Fibroblast of the aortic adventitia (primary cell): ENCODE measurements at regions not wholly inside any gene's neighbourhood (a gene's known extent, or its start where the extent isn't known, plus 50 kb on each side); places are given as distances from the start of the nearest gene placed in this dataset.

Experiments used
- DNase-seq: peaks from one replicate; pipeline ENCODE4 v3.0.0-alpha.2; 2010; ENCODE audit warnings: low read depth
- H3K4me3 ChIP-seq: 2 replicates; pipeline ENCODE4 v1.5.1; 2011; ENCODE audit warnings: low read depth, mild to moderate bottlenecking, control low read depth, low read length, moderate library complexity
- TF ChIP-seq, protein P1 (sequence below): IDR thresholded peaks from 2 replicates; pipeline ENCODE4 v1.5.1; 2011; ENCODE audit warnings: mild to moderate bottlenecking, low read length, control low read depth, inconsistent platforms; ENCODE audit not compliant: insufficient read depth

DNA sequence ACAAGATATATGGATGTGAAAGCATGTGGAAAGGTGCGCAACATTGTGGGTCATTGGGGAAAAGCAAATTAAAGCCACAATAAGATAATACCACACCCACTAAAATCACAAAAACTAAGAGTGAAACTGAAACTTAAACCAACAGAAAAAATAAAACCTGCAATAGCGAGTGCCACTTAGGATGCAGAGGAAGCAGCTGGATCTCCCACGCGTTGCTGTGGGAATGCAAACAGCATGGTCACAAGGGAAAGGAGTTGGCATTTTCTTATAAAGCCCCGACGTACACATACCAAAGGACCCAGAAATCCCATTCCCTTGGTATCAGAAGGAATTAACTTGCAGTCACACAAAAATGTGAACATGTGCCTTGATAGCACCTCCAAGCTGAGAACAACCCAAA lies 712.0 kb downstream of the TBC1D22A start:
- TF ChIP-seq, protein P1, sequence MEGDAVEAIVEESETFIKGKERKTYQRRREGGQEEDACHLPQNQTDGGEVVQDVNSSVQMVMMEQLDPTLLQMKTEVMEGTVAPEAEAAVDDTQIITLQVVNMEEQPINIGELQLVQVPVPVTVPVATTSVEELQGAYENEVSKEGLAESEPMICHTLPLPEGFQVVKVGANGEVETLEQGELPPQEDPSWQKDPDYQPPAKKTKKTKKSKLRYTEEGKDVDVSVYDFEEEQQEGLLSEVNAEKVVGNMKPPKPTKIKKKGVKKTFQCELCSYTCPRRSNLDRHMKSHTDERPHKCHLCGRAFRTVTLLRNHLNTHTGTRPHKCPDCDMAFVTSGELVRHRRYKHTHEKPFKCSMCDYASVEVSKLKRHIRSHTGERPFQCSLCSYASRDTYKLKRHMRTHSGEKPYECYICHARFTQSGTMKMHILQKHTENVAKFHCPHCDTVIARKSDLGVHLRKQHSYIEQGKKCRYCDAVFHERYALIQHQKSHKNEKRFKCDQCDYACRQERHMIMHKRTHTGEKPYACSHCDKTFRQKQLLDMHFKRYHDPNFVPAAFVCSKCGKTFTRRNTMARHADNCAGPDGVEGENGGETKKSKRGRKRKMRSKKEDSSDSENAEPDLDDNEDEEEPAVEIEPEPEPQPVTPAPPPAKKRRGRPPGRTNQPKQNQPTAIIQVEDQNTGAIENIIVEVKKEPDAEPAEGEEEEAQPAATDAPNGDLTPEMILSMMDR, result no peak
- DNase-seq, result no peak
- no peak overlapping the region for H3K4me3 ChIP-seq

DNA sequence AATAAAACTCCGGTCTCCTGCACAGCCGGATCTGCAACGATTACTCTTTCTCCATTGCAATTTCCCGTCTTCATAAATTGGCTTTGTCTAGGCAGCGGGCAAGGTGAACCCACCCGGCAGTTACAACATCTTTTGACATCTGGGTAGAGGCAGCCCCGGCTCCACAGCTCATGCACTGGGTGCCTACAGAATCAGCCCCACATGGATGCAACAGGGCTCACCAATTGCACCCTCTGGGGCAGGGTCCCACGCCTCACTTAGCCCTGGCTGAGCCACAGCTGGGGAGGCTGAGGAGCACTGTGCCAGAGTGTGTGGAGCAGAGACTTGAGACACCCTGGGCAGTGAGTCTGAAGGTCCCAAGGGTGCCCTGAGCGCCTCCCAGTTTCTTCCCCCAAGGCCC lies 710.2 kb downstream of the TBC1D22A start:
- TF ChIP-seq, protein P1, result no peak
- H3K4me3 ChIP-seq, result no peak overlapping the region
- DNase-seq, result no peak

DNA sequence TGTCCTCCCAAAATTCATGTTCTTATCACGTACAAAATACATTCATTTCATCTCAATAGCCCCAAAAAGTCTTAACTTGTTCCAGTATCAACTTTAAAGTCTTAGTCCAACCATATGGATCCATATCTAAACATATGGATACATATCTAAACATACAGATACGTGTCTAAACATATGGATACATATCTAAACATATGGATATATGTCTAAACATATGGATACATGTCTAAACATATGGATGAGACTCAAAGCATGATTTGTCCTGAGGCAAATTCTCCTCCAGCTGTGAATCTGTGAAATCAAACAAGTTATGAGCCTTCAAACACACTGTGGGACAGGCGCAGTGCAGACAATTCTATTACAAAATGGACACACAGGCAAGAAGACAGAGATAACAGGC lies 709.0 kb downstream of the TBC1D22A start:
- DNase-seq, result no peak
- H3K4me3 ChIP-seq, result no peak overlapping the region
- TF ChIP-seq, protein P1, result no peak

DNA sequence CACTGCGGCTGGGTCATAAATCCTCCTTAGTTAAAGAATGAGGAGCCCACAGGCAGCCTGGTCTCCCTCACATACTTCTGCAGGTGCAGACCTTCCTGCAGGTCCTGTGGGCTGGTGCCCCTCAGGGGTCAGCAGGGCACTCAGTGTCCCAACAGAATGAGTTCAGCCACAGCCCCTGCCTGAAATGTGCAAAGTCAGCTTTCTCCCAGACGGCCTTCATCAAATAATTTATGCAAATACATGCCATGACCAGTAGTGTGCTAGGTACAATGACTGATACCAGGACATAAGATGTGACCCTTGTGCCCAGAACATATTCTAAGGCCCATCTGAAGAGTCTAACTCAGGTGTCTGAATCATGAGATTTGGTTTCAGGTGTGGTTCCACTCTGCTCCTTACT lies 703.4 kb downstream of the TBC1D22A start:
- no peak for DNase-seq

DNA sequence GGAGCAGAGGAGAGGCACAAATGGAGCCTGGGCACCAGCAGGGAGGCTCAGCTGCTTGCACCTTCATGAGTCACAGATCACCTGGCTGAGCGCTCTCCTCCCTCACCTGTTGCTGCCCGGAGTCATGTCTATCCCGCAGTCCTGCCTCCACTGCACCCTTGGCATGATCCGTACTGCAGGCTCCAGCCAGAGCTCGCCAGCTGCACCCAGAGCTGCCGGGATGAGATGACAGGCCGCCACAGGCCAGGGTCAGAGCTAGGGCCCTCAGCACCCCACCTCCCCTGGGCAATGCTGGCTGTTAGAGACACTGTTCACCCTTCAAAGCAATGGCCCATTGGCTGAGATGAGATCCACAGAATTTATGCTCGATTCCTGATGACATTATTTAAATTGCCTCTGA lies 702.8 kb downstream of the TBC1D22A start:
- H3K4me3 ChIP-seq, result no peak overlapping the region
- no peak for DNase-seq
- TF ChIP-seq, protein P1, result no peak

More for the DNA sequence above, 703.4 kb downstream of the TBC1D22A start:
- no peak overlapping the region for H3K4me3 ChIP-seq
- TF ChIP-seq, protein P1, result no peak

DNA sequence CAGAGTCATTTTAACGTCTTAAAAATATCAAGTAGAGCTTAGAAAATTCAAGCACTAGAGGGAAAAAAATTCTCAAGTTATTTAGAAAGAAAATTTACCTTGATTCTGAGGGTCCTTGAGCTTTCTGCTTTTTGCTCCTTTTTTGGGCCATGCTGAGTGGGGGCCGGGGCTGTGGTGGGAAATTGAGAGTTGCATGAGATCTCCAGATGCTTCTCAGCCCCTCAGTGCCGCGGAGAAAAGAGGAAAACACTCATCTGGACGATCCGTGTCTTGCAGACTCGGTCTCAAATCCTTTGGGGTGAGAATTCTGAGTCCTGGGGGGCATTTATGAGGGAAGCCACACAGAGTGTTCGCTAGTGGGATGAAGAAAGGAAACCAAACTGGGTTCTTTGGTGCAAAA lies 700.8 kb downstream of the TBC1D22A start:
- H3K4me3 ChIP-seq, result no peak overlapping the region
- TF ChIP-seq, protein P1, result no peak
- no peak for DNase-seq

DNA sequence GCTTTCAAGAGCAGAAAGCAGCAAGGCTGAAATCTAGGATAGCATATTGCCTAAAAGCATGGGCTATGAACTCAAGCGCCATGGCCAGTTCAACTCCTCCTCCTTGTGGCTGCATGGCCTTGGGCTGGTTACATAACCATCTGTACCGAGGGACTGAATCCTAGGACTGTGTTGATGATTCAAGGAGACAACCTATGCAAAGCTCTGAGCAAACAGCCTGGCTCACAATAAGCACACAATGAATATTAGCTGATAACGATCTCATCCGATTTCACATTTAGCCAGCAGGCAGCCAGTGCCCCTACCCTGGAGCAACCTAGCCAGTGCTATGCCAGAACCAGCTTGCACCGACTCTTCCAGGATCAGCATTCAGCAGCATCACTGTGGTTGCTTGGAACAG lies 698.4 kb downstream of the TBC1D22A start:
- no peak for DNase-seq
- no peak overlapping the region for H3K4me3 ChIP-seq
- TF ChIP-seq, protein P1, result no peak
